Suprapubic skin (tissue), 4 donors: ENCODE measurements at regions not wholly inside any gene's neighbourhood (a gene's known extent, or its start where the extent isn't known, plus 50 kb on each side); places are given as distances from the start of the nearest gene placed in this dataset.

Experiments
- DNase-seq, 2 donors: peaks; one replicate each; pipeline ENCODE4 v3.0.0-alpha.2; 2019; ENCODE audit warnings: low spot score in 2 of 2
- H3K27ac ChIP-seq: fragments of 200-600 bp; sonication (generic); one replicate; pipeline ENCODE4 v1.5.1; 2019
- H3K27me3 ChIP-seq: fragments of 200-600 bp; sonication (generic); one replicate; pipeline ENCODE4 v1.5.1; 2019
- H3K36me3 ChIP-seq: fragments of 200-600 bp; sonication (generic); one replicate; pipeline ENCODE4 v1.5.1; 2019
- H3K4me1 ChIP-seq: fragments of 200-600 bp; sonication (generic); one replicate; pipeline ENCODE4 v1.5.1; 2019
- H3K4me3 ChIP-seq: fragments of 200-600 bp; sonication (generic); one replicate; pipeline ENCODE4 v1.5.1; 2019; ENCODE audit warnings: mild to moderate bottlenecking
- H3K9me3 ChIP-seq: fragments of 200-600 bp; sonication (generic); one replicate; pipeline ENCODE4 v1.5.1; 2019
- CTCF ChIP-seq, 2 donors: fragments of 200-600 bp in 1 of 2; fragments of 450-650 bp in 1 of 2; sonication (generic) in 1 of 2; IDR thresholded peaks; one replicate each; pipeline ENCODE4 v1.5.1; 2016 to 2019; ENCODE audit warnings: antibody characterized with exemption in 2 of 2, mild to moderate bottlenecking in 1 of 2, moderate library complexity in 1 of 2
- EP300 ChIP-seq: sonication (generic); formaldehyde crosslinking; IDR thresholded peaks from one replicate; pipeline ENCODE4 v1.6.1; 2017; ENCODE audit warnings: antibody characterized with exemption
- POLR2A ChIP-seq, 2 donors: fragments of 450-650 bp; IDR thresholded peaks; one replicate each; pipeline ENCODE4 v1.6.1; 2017; ENCODE audit warnings: antibody characterized with exemption in 2 of 2, mild to moderate bottlenecking in 2 of 2, moderate library complexity in 2 of 2
- POLR2AphosphoS5 ChIP-seq, 3 donors: sonication (generic); formaldehyde crosslinking; IDR thresholded peaks; one replicate each; pipeline ENCODE4 v1.6.1; 2017; ENCODE audit warnings: antibody characterized with exemption in 3 of 3
- WGBS: methylation state at CpG from one replicate; pipeline ENCODE4 v1.1.5; 2018; 5-methylcytosine and 5-hydroxymethylcytosine counted together

- no peaks in the 10 kb centered on the region for H3K9me3 ChIP-seq
- TF ChIP-seq CTCF (IDR thresholded peaks at IDR 0.05) = no peak
- no peak for TF ChIP-seq POLR2AphosphoS5 (IDR thresholded peaks at IDR 0.05)
- TF ChIP-seq EP300 = no peak
- no peak for TF ChIP-seq POLR2A (IDR thresholded peaks at IDR 0.05)
- no peaks in the 10 kb centered on the region for H3K4me1 ChIP-seq
- no peak overlapping the region for H3K27ac ChIP-seq
- H3K4me3 ChIP-seq = no peak overlapping the region
- no peaks in the 10 kb centered on the region for H3K36me3 ChIP-seq
- DNase-seq = no peak
- 68% methylated on average over 1 of the region's 1 CpG for WGBS
- H3K27me3 ChIP-seq = no peaks in the 10 kb centered on the region
Observed at GRCh38 chr4:38582445-38582844, 81.6 kb upstream of the KLF3 start.

GRCh38 chr4:38582889-38583470 is 81.0 kb upstream of the KLF3 start:
- TF ChIP-seq POLR2AphosphoS5 (IDR thresholded peaks at IDR 0.05) (no peak), EP300 (no peak), CTCF (IDR thresholded peaks at IDR 0.05) (no peak), POLR2A (IDR thresholded peaks at IDR 0.05) (no peak)
- Histone ChIP-seq H3K4me3 (no peak overlapping the region), H3K9me3 (no peaks in the 10 kb centered on the region), H3K4me1 (no peaks in the 10 kb centered on the region), H3K27me3 (no peaks in the 10 kb centered on the region), H3K36me3 (no peaks in the 10 kb centered on the region), H3K27ac (no peak overlapping the region)
- WGBS = 52% methylated on average over 3 of the region's 3 CpGs
- no peak for DNase-seq

- H3K4me1 ChIP-seq = peaks cover 3% of the 10 kb centered on the region
- 85% methylated on average over 1 of the region's 1 CpG for WGBS
- no peak for TF ChIP-seq CTCF (IDR thresholded peaks at IDR 0.05)
- no peak for TF ChIP-seq POLR2A (IDR thresholded peaks at IDR 0.05)
- TF ChIP-seq POLR2AphosphoS5 (IDR thresholded peaks at IDR 0.05) = no peak
- no peak for TF ChIP-seq EP300
- no peak for DNase-seq
- H3K9me3 ChIP-seq = no peaks in the 10 kb centered on the region
- H3K4me3 ChIP-seq = no peak overlapping the region
- no peaks in the 10 kb centered on the region for H3K27me3 ChIP-seq
- no peaks in the 10 kb centered on the region for H3K36me3 ChIP-seq
- H3K27ac ChIP-seq = no peak overlapping the region
Observed at GRCh38 chr4:38585871-38586270, 78.1 kb upstream of the KLF3 start.

GRCh38 chr4:38587106-38587505 is 76.9 kb upstream of the KLF3 start:
- no peaks in the 10 kb centered on the region for H3K9me3 ChIP-seq
- peaks cover 8% of the 10 kb centered on the region for H3K4me1 ChIP-seq
- H3K36me3 ChIP-seq = no peaks in the 10 kb centered on the region
- H3K27me3 ChIP-seq = no peaks in the 10 kb centered on the region
- H3K4me3 ChIP-seq = no peak overlapping the region
- no peak for TF ChIP-seq POLR2A (IDR thresholded peaks at IDR 0.05)
- TF ChIP-seq POLR2AphosphoS5 (IDR thresholded peaks at IDR 0.05) = no peak
- no peak for TF ChIP-seq EP300
- no peak for TF ChIP-seq CTCF (IDR thresholded peaks at IDR 0.05)
- H3K27ac ChIP-seq = no peak overlapping the region
- no peak for DNase-seq

DNA sequence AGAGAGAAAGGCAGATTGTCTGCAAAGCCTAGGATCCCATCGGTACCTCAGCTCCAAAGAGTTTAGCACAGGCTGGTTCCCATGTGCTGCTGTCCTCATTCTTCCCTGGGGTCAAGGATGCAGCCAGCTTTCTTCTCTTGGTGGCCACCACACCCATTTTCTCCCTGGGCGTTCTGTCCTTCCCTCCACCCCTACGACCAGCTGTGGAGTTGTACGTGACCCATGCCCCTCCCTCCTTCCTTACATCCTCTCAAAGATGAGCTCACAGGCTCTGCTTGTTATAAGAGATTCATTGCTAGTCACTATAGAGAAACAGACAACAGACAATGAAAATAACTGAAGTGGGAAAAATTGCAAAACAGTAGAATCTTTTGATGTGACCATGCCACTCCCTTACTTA is 74.0 kb upstream of the KLF3 start:
- Histone ChIP-seq H3K4me1 (peaks cover 18% of the 10 kb centered on the region), H3K4me3 (no peak overlapping the region), H3K9me3 (no peaks in the 10 kb centered on the region), H3K36me3 (no peaks in the 10 kb centered on the region), H3K27ac (no peak overlapping the region), H3K27me3 (no peaks in the 10 kb centered on the region)
- TF ChIP-seq POLR2A (IDR thresholded peaks at IDR 0.05) = no peak
- TF ChIP-seq POLR2AphosphoS5 (IDR thresholded peaks at IDR 0.05) = no peak
- no peak for TF ChIP-seq EP300
- TF ChIP-seq CTCF (IDR thresholded peaks at IDR 0.05) = no peak
- 53% methylated on average over 4 of the region's 4 CpGs for WGBS
- DNase-seq = no peak
